ENCODE measurements at regions not wholly inside any gene's neighbourhood (a gene's known extent, or its start where the extent isn't known, plus 50 kb on each side); places are given as distances from the start of the nearest gene placed in this dataset.

GRCh38 chr3:27536491-27536890 lies 52.3 kb upstream of the SLC4A7 start:
- H3K4me3 Mint-ChIP-seq: no peak overlapping the region
- no peaks in the 10 kb centered on the region; a peak in 1 of 5 replicates for H3K9me3 Mint-ChIP-seq
- no peak overlapping the region for H3K23ac ChIP-seq (ENCODE audit: insufficient read length, low read depth, low read length)
- H3T11ph ChIP-seq (ENCODE audit: low read length): no peak overlapping the region
- H3K27ac ChIP-seq (ENCODE audit: insufficient read length, low read depth, low read length): no peak overlapping the region
- H2AFZ ChIP-seq (ENCODE audit: low read length): no peak overlapping the region
- no peaks in the 10 kb centered on the region for H4K20me1 ChIP-seq (ENCODE audit: control insufficient read depth, insufficient read depth, insufficient read length)
- H4K5ac ChIP-seq (ENCODE audit: insufficient read length, low read depth, low read length): no peak overlapping the region
- no peak overlapping the region for H2BK120ac ChIP-seq (ENCODE audit: low read depth, low read length, poor library complexity, severe bottlenecking)
- H3K18ac ChIP-seq (ENCODE audit: insufficient read length, low read depth, low read length): no peak overlapping the region
- no CpG with 5 or more reads among the region's 1 CpG for WGBS (ENCODE audit: extremely low coverage, insufficient read length, low lambda C conversion rate)
- H4K8ac ChIP-seq (replicated peaks; ENCODE audit: insufficient read length, low read depth, low read length): no peak overlapping the region
- no peaks in the 10 kb centered on the region for H3K79me2 ChIP-seq (ENCODE audit: insufficient read depth, low read length)
- H2AK5ac ChIP-seq (ENCODE audit: insufficient read length, low read length): no peak overlapping the region
- H2BK20ac ChIP-seq (ENCODE audit: low read depth, low read length, poor library complexity, severe bottlenecking): no peak overlapping the region
- H3K4me2 ChIP-seq (ENCODE audit: insufficient read depth, insufficient read length, low read length): no peak overlapping the region
- no peak for DNase-seq
- no peak overlapping the region for H2BK12ac ChIP-seq (ENCODE audit: insufficient read length, low read depth, low read length)
- no peaks in the 10 kb centered on the region for H3K79me1 ChIP-seq (ENCODE audit: insufficient read depth, low read depth, low read length, poor library complexity, severe bottlenecking)
- no peaks in the 10 kb centered on the region for H3K27me3 ChIP-seq (ENCODE audit: insufficient read depth, low read length)
- no peaks in the 10 kb centered on the region for H3K27me3 Mint-ChIP-seq (ENCODE audit: low read depth)
- H3K4ac ChIP-seq (ENCODE audit: low read depth, low read length): no peak overlapping the region
- no peak overlapping the region for H3K9ac ChIP-seq (ENCODE audit: extremely low read depth, insufficient read length, low read length)
- H3K36me3 Mint-ChIP-seq (ENCODE audit: insufficient read depth in 1 of 3, low read depth in 3 of 3): no peaks in the 10 kb centered on the region; a peak in 1 of 7 replicates
- peak overlapping the region in 2 of 3 experiments; percentile 82 to 90; a peak in 4 of 7 replicates for H3K27ac Mint-ChIP-seq
- no peak overlapping the region for H2BK5ac ChIP-seq (ENCODE audit: insufficient read length, low read length)
- H3K4me1 Mint-ChIP-seq: peaks cover 56 to 57% of the 10 kb centered on the region in 2 experiments
- no peaks in the 10 kb centered on the region for H3K9me3 ChIP-seq (ENCODE audit: control insufficient read depth, low read depth, low read length)
- TF ChIP-seq CTCF (conservative IDR thresholded peaks at IDR 0.05): no peak
- H2BK15ac ChIP-seq (ENCODE audit: low read depth, low read length): no peak overlapping the region
- H3K56ac ChIP-seq (ENCODE audit: insufficient read length, low read depth, low read length): no peak overlapping the region
- H4K91ac ChIP-seq (ENCODE audit: insufficient read length, low read depth, low read length): no peak overlapping the region
- no peaks in the 10 kb centered on the region for H3K23me2 ChIP-seq (ENCODE audit: insufficient read length, low read depth, low read length, poor library complexity, severe bottlenecking)
- H3K14ac ChIP-seq (ENCODE audit: insufficient read depth, low read length): no peak overlapping the region
- peaks cover 15% of the 10 kb centered on the region; the same call in 1 of the 2 replicates for H3K4me1 ChIP-seq (ENCODE audit: insufficient read depth, low read length)
